OCI-LY1 (cell line): ENCODE measurements at regions not wholly inside any gene's neighbourhood (a gene's known extent, or its start where the extent isn't known, plus 50 kb on each side); places are given as distances from the start of the nearest gene placed in this dataset.

Experiments used
- H2AFZ ChIP-seq: fragments of 200-600 bp; sonication (generic), shearing (Covaris generic); 2 replicates; pipeline ENCODE4 v1.6.0; 2014; ENCODE audit warnings: antibody characterized with exemption, mild to moderate bottlenecking, low read length
- H3F3A ChIP-seq: fragments of 200-600 bp; sonication (generic), shearing (Covaris generic); 2 replicates; pipeline ENCODE4 v1.6.0; 2014; ENCODE audit warnings: mild to moderate bottlenecking, antibody characterized with exemption, low read length, moderate library complexity; ENCODE audit not compliant: insufficient read depth
- H3K27ac ChIP-seq: fragments of 200-600 bp; sonication (generic); 2 replicates; pipeline ENCODE4 v1.5.1; 2014; ENCODE audit warnings: low read length, mixed run types, mild to moderate bottlenecking, low read depth; ENCODE audit not compliant: poor library complexity, severe bottlenecking
- H3K27me3 ChIP-seq: fragments of 200-600 bp; sonication (generic); 2 replicates; pipeline ENCODE4 v1.6.0; 2014; ENCODE audit warnings: antibody characterized with exemption, mild to moderate bottlenecking, low read length, moderate library complexity; ENCODE audit not compliant: insufficient read depth
- H3K36me3 ChIP-seq: fragments of 200-600 bp; sonication (generic); 2 replicates; pipeline ENCODE4 v1.6.1; 2014; ENCODE audit warnings: mild to moderate bottlenecking, antibody characterized with exemption, low read length, moderate library complexity, mixed read lengths; ENCODE audit not compliant: insufficient read depth
- H3K4me1 ChIP-seq: fragments of 200-600 bp; sonication (generic); 2 replicates; pipeline ENCODE4 v1.5.1; 2014; ENCODE audit warnings: mild to moderate bottlenecking, low read length, moderate library complexity; ENCODE audit not compliant: insufficient read depth, severe bottlenecking
- H3K4me2 ChIP-seq: fragments of 200-600 bp; sonication (generic), shearing (Covaris generic); 2 replicates; pipeline ENCODE4 v1.6.1; 2014; ENCODE audit warnings: low read length
- H3K4me3 ChIP-seq: fragments of 200-600 bp; sonication (generic); 2 replicates; pipeline ENCODE4 v1.5.1; 2014; ENCODE audit warnings: low read length, low read depth, mild to moderate bottlenecking, mixed read lengths; ENCODE audit not compliant: poor library complexity, severe bottlenecking
- H3K79me2 ChIP-seq: fragments of 200-600 bp; shearing (Covaris generic); 2 replicates; pipeline ENCODE4 v1.6.1; 2016; ENCODE audit warnings: mixed run types, low read length, mixed read lengths; ENCODE audit not compliant: insufficient read depth
- H3K9ac ChIP-seq: fragments of 200-600 bp; sonication (generic), shearing (Covaris generic); 2 replicates; pipeline ENCODE4 v1.6.1; 2014; ENCODE audit warnings: mild to moderate bottlenecking, low read length, mixed read lengths
- H3K9me2 ChIP-seq: fragments of 200-600 bp; sonication (generic), shearing (Covaris generic); 2 replicates; pipeline ENCODE4 v1.6.1; 2014; ENCODE audit warnings: low read depth, mild to moderate bottlenecking, low read length, mixed read lengths
- H3K9me3 ChIP-seq: fragments of 200-600 bp; shearing (Covaris generic); 2 replicates; pipeline ENCODE4 v1.6.1; 2014; ENCODE audit warnings: low read length, mixed read lengths
- H4K20me1 ChIP-seq: fragments of 200-600 bp; sonication (generic), shearing (Covaris generic); 2 replicates; pipeline ENCODE4 v1.6.0; 2016; ENCODE audit warnings: mild to moderate bottlenecking, low read length; ENCODE audit not compliant: insufficient read depth
- EZH2 ChIP-seq: fragments of 200-600 bp; sonication (generic), shearing (Covaris generic); IDR thresholded peaks from 2 replicates; pipeline ENCODE4 v1.8.0; 2017; ENCODE audit warnings: borderline replicate concordance, mixed run types, mild to moderate bottlenecking, antibody characterized with exemption, low read length, moderate library complexity, mixed read lengths
- TF ChIP-seq, protein P1 (sequence below): fragments of 200-600 bp; sonication (generic), shearing (Covaris generic); IDR thresholded peaks from 2 replicates; pipeline ENCODE4 v1.5.1; 2017; ENCODE audit warnings: mild to moderate bottlenecking, antibody characterized with exemption, low read length, moderate library complexity, mixed read lengths

DNA sequence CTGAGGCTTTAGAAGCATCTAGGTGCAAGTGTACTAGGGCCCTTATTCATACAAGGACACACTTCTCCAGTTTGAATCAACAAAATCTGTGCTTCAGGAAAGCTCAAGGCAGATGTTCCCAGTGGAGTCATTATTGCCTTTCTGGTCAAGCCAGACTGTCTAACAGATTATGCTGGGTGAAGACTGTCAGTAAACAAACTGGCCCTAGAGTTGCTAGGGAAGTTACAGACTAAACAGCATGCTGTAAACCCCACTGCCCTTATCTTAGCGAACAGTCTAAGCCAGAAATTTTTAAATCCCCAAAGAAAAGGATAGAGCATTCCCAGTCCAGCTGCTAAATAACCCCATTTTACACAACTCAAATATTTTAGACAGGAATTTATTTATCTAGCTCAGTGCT, 1701.3 kb upstream of the PRR20A start:
- Histone ChIP-seq H3K27ac (no peak overlapping the region), H2AFZ (no peak overlapping the region), H3K4me2 (no peak overlapping the region), H3K4me1 (no peaks in the 10 kb centered on the region), H3K36me3 (no peaks in the 10 kb centered on the region), H3K9me3 (no peaks in the 10 kb centered on the region), H3K9me2 (no peaks in the 10 kb centered on the region), H3K79me2 (no peaks in the 10 kb centered on the region), H3K9ac (no peak overlapping the region), H3F3A (no peaks in the 10 kb centered on the region), H3K27me3 (no peaks in the 10 kb centered on the region), H4K20me1 (no peaks in the 10 kb centered on the region), H3K4me3 (no peak overlapping the region)
- TF ChIP-seq, protein P1, sequence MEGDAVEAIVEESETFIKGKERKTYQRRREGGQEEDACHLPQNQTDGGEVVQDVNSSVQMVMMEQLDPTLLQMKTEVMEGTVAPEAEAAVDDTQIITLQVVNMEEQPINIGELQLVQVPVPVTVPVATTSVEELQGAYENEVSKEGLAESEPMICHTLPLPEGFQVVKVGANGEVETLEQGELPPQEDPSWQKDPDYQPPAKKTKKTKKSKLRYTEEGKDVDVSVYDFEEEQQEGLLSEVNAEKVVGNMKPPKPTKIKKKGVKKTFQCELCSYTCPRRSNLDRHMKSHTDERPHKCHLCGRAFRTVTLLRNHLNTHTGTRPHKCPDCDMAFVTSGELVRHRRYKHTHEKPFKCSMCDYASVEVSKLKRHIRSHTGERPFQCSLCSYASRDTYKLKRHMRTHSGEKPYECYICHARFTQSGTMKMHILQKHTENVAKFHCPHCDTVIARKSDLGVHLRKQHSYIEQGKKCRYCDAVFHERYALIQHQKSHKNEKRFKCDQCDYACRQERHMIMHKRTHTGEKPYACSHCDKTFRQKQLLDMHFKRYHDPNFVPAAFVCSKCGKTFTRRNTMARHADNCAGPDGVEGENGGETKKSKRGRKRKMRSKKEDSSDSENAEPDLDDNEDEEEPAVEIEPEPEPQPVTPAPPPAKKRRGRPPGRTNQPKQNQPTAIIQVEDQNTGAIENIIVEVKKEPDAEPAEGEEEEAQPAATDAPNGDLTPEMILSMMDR, result no peak

DNA sequence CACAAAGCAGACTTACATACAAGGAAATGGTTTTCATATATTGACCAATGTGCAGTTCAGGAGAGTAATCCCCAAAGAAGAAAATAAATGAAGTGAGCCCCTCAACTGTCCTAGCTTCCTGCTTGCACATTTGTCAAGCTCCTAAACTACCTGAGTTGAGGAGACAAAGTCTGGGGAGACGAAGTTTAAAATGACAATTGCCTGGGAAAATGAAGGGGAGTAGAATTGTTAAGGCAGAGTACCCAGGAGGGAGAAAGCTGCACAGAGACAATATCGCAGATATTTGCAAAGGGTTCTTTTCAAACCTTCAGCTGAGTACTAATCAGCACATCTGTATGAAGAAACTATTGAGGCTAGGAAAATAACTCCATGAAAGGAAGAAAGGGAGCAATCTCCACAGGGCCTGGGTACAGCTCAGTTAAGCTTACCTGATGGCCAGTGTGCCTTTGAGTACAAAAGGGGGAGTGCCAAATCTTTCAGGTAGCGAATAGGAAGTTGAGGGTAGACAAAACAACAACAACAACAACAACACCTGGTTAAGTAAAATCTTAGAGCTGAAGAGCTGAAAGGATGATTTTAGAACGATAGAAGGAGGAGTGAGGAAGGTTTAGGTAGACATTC, 1700.1 kb upstream of the PRR20A start:
- Histone ChIP-seq H3K9me2 (no peaks in the 10 kb centered on the region), H3K9me3 (no peaks in the 10 kb centered on the region), H3K4me2 (no peak overlapping the region), H3K9ac (no peak overlapping the region), H3K4me1 (no peaks in the 10 kb centered on the region), H3K4me3 (no peak overlapping the region), H3K27me3 (no peaks in the 10 kb centered on the region), H2AFZ (no peak overlapping the region), H3K79me2 (no peaks in the 10 kb centered on the region), H3K27ac (no peak overlapping the region), H3F3A (no peaks in the 10 kb centered on the region), H3K36me3 (no peaks in the 10 kb centered on the region), H4K20me1 (no peaks in the 10 kb centered on the region)
- TF ChIP-seq, protein P1, result no peak
- TF ChIP-seq EZH2, result no peak

DNA sequence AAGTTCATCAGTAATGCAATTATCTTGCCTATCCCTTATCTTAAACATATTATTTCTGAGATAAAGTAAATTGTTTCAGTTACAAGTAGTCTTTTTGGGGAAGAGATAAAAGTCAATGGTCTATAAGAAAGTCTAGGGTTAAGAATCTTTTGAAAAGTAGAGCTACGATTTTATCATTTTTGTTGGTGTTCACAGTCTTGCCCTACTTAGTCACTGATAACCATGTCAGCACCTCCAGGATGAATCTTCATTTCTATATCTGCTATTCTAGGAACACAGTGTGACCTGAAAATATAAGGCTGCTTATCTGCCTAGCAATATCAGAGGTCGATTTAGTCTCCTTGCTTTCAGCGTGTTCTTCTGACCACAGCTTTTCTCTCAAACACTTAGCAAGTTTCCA, 1676.5 kb upstream of the PRR20A start:
- Histone ChIP-seq H3K4me1 (no peaks in the 10 kb centered on the region), H2AFZ (no peak overlapping the region), H3K9me2 (no peaks in the 10 kb centered on the region), H3K9ac (no peak overlapping the region), H3K4me3 (no peak overlapping the region), H3F3A (no peaks in the 10 kb centered on the region), H3K9me3 (no peaks in the 10 kb centered on the region), H3K36me3 (no peaks in the 10 kb centered on the region), H3K4me2 (no peak overlapping the region), H4K20me1 (no peaks in the 10 kb centered on the region), H3K27me3 (no peaks in the 10 kb centered on the region), H3K79me2 (no peaks in the 10 kb centered on the region), H3K27ac (no peak overlapping the region)
- TF ChIP-seq EZH2, result no peak
- TF ChIP-seq, protein P1, result no peak
